WTC11 (cell line): ENCODE measurements at regions not wholly inside any gene's neighbourhood (a gene's known extent, or its start where the extent isn't known, plus 50 kb on each side); places are given as distances from the start of the nearest gene placed in this dataset.

ENCODE experiments used
- CREB1 ChIP-seq: sonication (generic); formaldehyde crosslinking; IDR thresholded peaks from 2 replicates; pipeline ENCODE4 v1.8.0; 2023; ENCODE audit warnings: mild to moderate bottlenecking, missing genetic modification reagents
- CTCF ChIP-seq: fragments of 200-600 bp; IDR thresholded peaks from 2 replicates; pipeline ENCODE4 v1.8.0; 2022; ENCODE audit warnings: antibody characterized with exemption
- ESRRA ChIP-seq: sonication (generic); formaldehyde crosslinking; IDR thresholded peaks from 2 replicates; pipeline ENCODE4 v1.8.1; 2022; ENCODE audit warnings: mild to moderate bottlenecking, missing genetic modification reagents, borderline replicate concordance
- JAZF1 ChIP-seq: fragments of 250-450 bp; sonication (Bioruptor Pico); IDR thresholded peaks from 2 replicates; pipeline ENCODE4 v1.9.0; 2021; ENCODE audit warnings: moderate library complexity, mild to moderate bottlenecking, inconsistent platforms
- KAT7 ChIP-seq: sonication (generic); formaldehyde crosslinking; IDR thresholded peaks from 2 replicates; pipeline ENCODE4 v1.8.1; 2023; ENCODE audit warnings: missing genetic modification reagents, mild to moderate bottlenecking, borderline replicate concordance
- SP1 ChIP-seq: sonication (generic); formaldehyde crosslinking; conservative IDR thresholded peaks from 2 replicates; pipeline ENCODE4 v1.8.1; 2022; ENCODE audit warnings: missing genetic modification reagents
- TF ChIP-seq, protein P1 (sequence below): sonication (generic); formaldehyde crosslinking; IDR thresholded peaks from 2 replicates; pipeline ENCODE4 v1.8.1; 2022; ENCODE audit warnings: missing genetic modification reagents, borderline replicate concordance

- TF ChIP-seq KAT7: no peak
- TF ChIP-seq SP1 (CRISPR knock-in tag): no peak
- TF ChIP-seq, protein P1, sequence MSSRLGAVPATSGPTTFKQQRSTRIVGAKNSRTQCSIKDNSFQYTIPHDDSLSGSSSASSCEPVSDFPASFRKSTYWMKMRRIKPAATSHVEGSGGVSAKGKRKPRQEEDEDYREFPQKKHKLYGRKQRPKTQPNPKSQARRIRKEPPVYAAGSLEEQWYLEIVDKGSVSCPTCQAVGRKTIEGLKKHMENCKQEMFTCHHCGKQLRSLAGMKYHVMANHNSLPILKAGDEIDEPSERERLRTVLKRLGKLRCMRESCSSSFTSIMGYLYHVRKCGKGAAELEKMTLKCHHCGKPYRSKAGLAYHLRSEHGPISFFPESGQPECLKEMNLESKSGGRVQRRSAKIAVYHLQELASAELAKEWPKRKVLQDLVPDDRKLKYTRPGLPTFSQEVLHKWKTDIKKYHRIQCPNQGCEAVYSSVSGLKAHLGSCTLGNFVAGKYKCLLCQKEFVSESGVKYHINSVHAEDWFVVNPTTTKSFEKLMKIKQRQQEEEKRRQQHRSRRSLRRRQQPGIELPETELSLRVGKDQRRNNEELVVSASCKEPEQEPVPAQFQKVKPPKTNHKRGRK (CRISPR knock-in tag): no peak
- TF ChIP-seq ESRRA (CRISPR knock-in tag): no peak
- TF ChIP-seq CTCF: peak; percentile 69
- no peak for TF ChIP-seq JAZF1
- no peak for TF ChIP-seq CREB1
These were observed 239.6 kb downstream of the GRXCR1 start for GRCh38 chr4:43132010-43132582.
